ENCODE measurements at regions not wholly inside any gene's neighbourhood (a gene's known extent, or its start where the extent isn't known, plus 50 kb on each side); places are given as distances from the start of the nearest gene placed in this dataset.

DNA sequence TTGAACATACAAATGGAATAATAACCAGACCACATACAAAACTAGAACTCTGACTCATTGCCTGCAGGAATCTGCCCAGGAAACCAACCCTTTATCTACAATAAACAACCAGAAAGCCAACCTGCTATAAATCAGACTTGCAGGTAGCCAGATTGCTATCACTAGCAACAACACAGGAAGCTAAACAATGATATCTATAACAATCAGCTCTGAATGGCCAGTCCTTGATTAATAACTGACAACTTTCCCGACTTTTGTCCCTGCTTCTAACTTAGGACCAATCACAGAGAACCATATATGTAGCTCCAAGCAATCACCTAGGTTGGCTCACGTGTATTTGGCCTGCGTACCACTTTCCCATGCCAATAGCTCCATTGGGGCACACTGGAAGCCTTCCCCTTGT is 470.8 kb downstream of the RIT2 start:
- 32 to 46% (median 34%) methylated on average over 3 of the region's 3 CpGs for WGBS, 5 donors
- Histone ChIP-seq H3K4me1 (no peaks in the 10 kb centered on the region), H3K4me3 (no peak overlapping the region), H3K27me3 (replicated peaks in 1 of 7) (no peaks in the 10 kb centered on the region), H3K27ac (no peak overlapping the region), H3K36me3 (no peaks in the 10 kb centered on the region), H3K9me3 (peaks cover 0 to 6% (median 0%) of the 10 kb centered on the region in 8 donors)
- intact Hi-C loops (cut with DNase I; ENCODE audit: low total_unique reads) = no loop called here
- no peak for TF ChIP-seq POLR2A (IDR thresholded peaks at IDR 0.05)
- TF ChIP-seq, protein P1, sequence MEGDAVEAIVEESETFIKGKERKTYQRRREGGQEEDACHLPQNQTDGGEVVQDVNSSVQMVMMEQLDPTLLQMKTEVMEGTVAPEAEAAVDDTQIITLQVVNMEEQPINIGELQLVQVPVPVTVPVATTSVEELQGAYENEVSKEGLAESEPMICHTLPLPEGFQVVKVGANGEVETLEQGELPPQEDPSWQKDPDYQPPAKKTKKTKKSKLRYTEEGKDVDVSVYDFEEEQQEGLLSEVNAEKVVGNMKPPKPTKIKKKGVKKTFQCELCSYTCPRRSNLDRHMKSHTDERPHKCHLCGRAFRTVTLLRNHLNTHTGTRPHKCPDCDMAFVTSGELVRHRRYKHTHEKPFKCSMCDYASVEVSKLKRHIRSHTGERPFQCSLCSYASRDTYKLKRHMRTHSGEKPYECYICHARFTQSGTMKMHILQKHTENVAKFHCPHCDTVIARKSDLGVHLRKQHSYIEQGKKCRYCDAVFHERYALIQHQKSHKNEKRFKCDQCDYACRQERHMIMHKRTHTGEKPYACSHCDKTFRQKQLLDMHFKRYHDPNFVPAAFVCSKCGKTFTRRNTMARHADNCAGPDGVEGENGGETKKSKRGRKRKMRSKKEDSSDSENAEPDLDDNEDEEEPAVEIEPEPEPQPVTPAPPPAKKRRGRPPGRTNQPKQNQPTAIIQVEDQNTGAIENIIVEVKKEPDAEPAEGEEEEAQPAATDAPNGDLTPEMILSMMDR (IDR thresholded peaks at IDR 0.05 in 8 of 11, conservative IDR thresholded peaks at IDR 0.05 in 3 of 11) = no peak
- TF ChIP-seq POLR2AphosphoS5 (IDR thresholded peaks at IDR 0.05) = no peak
- no peak for DNase-seq

DNA sequence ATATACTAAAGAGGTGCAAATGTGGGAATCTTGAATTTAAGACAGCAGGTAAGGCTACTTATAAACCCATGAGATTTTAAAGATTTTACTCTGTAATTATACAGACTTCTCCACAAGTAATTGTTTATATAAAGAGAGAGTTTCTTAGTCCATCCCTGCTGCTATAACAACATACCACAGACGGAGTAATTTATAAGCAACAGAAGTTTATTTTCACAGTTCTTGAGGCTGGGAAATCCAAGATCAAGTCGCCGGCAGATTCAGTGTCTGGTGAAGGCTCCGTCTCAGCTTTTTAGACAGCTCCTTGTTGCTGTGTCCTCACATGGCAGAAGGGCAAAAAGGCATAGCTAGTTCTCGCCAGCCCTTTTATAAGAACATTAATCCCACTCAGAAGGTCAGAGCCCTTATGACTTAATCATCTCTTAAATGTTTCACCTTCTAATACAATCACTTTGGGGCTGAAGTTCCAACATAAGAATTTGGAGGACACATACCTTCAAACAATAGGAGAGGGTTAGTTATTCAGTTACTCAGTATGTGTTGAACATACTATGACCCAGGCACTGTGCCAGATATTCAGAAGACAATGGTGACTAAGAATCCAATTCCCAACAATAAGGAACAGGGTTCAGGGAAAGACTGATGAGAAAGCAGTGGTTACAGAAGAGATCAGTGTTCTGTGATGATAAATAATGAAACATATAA is 466.0 kb downstream of the RIT2 start:
- intact Hi-C loops (cut with DNase I; ENCODE audit: low total_unique reads) = no loop called here
- whole genome bisulfite sequencing, 5 donors = 77 to 91% (median 81%) methylated on average over 5 of the region's 5 CpGs

DNA sequence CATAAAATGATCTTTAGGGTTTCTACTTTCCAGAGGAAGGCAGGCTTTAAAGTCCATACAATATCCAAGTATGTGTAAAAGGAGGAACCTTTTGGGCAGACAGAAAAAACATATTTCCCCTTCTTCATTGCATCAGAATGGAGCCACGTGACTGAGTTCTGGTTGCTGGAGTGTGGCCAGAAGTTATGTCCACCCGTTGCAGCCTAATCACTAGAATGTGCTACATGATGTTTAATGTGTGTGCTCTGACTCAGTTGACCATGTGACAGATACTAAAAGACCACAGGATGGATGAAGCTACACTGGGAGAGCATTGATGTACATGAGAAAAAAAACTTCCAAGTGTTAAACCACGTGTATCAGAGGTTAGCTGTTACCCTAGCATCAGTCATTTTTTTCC is 460.9 kb downstream of the RIT2 start:
- 29 to 48% (median 34%) methylated on average over 3 of the region's 3 CpGs for WGBS, 5 donors
- no peak for DNase-seq
- no peak overlapping the region for H3K27ac ChIP-seq
- TF ChIP-seq POLR2AphosphoS5 (IDR thresholded peaks at IDR 0.05) (no peak), POLR2A (IDR thresholded peaks at IDR 0.05) (no peak)
- TF ChIP-seq, protein P1 (IDR thresholded peaks at IDR 0.05 in 8 of 11, conservative IDR thresholded peaks at IDR 0.05 in 3 of 11) = no peak
- H3K36me3 ChIP-seq = no peaks in the 10 kb centered on the region
- no peak overlapping the region for H3K4me3 ChIP-seq
- intact Hi-C loops (cut with DNase I; ENCODE audit: low total_unique reads) = no loop called here
- peaks cover 0 to 6% (median 0%) of the 10 kb centered on the region in 8 donors for H3K9me3 ChIP-seq
- no peaks in the 10 kb centered on the region for H3K4me1 ChIP-seq
- no peaks in the 10 kb centered on the region for H3K27me3 ChIP-seq (replicated peaks in 1 of 7)

More for the DNA sequence above, 466.0 kb downstream of the RIT2 start:
- H3K9me3 ChIP-seq = peaks cover 0 to 6% (median 0%) of the 10 kb centered on the region in 8 donors
- H3K27me3 ChIP-seq (replicated peaks in 1 of 7) = no peaks in the 10 kb centered on the region
- no peak overlapping the region for H3K27ac ChIP-seq
- H3K4me1 ChIP-seq = no peaks in the 10 kb centered on the region
- TF ChIP-seq POLR2A (IDR thresholded peaks at IDR 0.05) = no peak
- TF ChIP-seq, protein P1 (IDR thresholded peaks at IDR 0.05 in 8 of 11, conservative IDR thresholded peaks at IDR 0.05 in 3 of 11) = no peak
- TF ChIP-seq POLR2AphosphoS5 (IDR thresholded peaks at IDR 0.05) = no peak
- no peak for DNase-seq
- no peaks in the 10 kb centered on the region for H3K36me3 ChIP-seq
- no peak overlapping the region for H3K4me3 ChIP-seq

DNA sequence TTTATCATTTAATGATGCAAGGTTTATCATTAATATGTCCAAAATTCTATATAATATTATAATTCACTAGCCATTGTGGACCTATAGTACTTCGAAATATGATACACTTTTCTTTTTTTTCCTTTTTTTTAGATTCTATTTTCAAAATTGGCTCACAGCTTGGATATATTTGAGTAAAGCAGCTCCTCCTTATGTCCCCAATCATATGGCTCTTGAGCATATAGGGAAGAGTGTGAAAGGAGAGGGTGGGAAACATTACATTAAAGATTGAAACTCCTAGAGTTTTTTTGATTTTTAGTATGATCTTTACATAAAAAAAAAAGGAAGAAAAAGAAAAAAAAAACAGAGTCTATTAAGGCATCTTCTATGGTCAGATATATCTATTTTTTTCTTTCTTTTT is 457.9 kb downstream of the RIT2 start:
- DNase-seq = no peak
- TF ChIP-seq POLR2A (IDR thresholded peaks at IDR 0.05) = no peak
- TF ChIP-seq, protein P1 (IDR thresholded peaks at IDR 0.05 in 8 of 11, conservative IDR thresholded peaks at IDR 0.05 in 3 of 11) = no peak
- no peak for TF ChIP-seq POLR2AphosphoS5 (IDR thresholded peaks at IDR 0.05)
- Histone ChIP-seq H3K27ac (no peak overlapping the region), H3K4me3 (no peak overlapping the region), H3K27me3 (replicated peaks in 1 of 7) (no peaks in the 10 kb centered on the region), H3K9me3 (peaks cover 0 to 8% (median 0%) of the 10 kb centered on the region in 8 donors), H3K36me3 (no peaks in the 10 kb centered on the region), H3K4me1 (no peaks in the 10 kb centered on the region)
- intact Hi-C loops (cut with DNase I; ENCODE audit: low total_unique reads) = no loop called here
- WGBS, 5 donors = 52 to 74% (median 70%) methylated on average over 1 of the region's 1 CpG

Data from spleen (tissue), 11 donors.